ENCODE measurements at regions not wholly inside any gene's neighbourhood (a gene's known extent, or its start where the extent isn't known, plus 50 kb on each side); places are given as distances from the start of the nearest gene placed in this dataset.
A peak's percentile ranks its signal among the peaks of the same experiment; 100 is the strongest.

- no peak overlapping the region for H3K27ac Mint-ChIP-seq
- H3K27ac ChIP-seq (ENCODE audit: low read depth): no peak overlapping the region
- no peaks in the 10 kb centered on the region for H3K27me3 ChIP-seq (ENCODE audit: insufficient read depth)
- H3F3A ChIP-seq (replicated peaks; ENCODE audit: low read depth): no peaks in the 10 kb centered on the region
- no peaks in the 10 kb centered on the region for H3K4me1 ChIP-seq (ENCODE audit: insufficient read depth)
- H4K20me1 ChIP-seq (replicated peaks; ENCODE audit: insufficient read depth): no peaks in the 10 kb centered on the region
- no peaks in the 10 kb centered on the region for H3K36me3 Mint-ChIP-seq (ENCODE audit: low read depth)
- DNase-seq (ENCODE audit: low spot score) (peak; percentile 79), ATAC-seq (peak; percentile 99)
- H3K9me2 ChIP-seq (ENCODE audit: insufficient read depth): peaks cover 3% of the 10 kb centered on the region; the same call in 1 of the 2 replicates
- no peak overlapping the region for H3K4me2 ChIP-seq
- TF ChIP-seq JUNB (IDR thresholded peaks at IDR 0.05; ENCODE audit: unreplicated experiment): no peak
- TF ChIP-seq, protein P1, sequence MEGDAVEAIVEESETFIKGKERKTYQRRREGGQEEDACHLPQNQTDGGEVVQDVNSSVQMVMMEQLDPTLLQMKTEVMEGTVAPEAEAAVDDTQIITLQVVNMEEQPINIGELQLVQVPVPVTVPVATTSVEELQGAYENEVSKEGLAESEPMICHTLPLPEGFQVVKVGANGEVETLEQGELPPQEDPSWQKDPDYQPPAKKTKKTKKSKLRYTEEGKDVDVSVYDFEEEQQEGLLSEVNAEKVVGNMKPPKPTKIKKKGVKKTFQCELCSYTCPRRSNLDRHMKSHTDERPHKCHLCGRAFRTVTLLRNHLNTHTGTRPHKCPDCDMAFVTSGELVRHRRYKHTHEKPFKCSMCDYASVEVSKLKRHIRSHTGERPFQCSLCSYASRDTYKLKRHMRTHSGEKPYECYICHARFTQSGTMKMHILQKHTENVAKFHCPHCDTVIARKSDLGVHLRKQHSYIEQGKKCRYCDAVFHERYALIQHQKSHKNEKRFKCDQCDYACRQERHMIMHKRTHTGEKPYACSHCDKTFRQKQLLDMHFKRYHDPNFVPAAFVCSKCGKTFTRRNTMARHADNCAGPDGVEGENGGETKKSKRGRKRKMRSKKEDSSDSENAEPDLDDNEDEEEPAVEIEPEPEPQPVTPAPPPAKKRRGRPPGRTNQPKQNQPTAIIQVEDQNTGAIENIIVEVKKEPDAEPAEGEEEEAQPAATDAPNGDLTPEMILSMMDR (conservative IDR thresholded peaks at IDR 0.05; ENCODE audit: low read depth in 2 of 2): peak; percentile 68 to 82
- H3K79me2 ChIP-seq (replicated peaks; ENCODE audit: insufficient read depth): no peaks in the 10 kb centered on the region
- H2AFZ ChIP-seq: peak overlapping the region; percentile 88
- H3K4me3 Mint-ChIP-seq: no peak overlapping the region
- no peaks in the 10 kb centered on the region for H3K27me3 Mint-ChIP-seq (ENCODE audit: insufficient read depth, low read depth, poor library complexity)
- no peaks in the 10 kb centered on the region for H3K4me1 Mint-ChIP-seq
- no peak overlapping the region for H3K4me3 ChIP-seq
- no peaks in the 10 kb centered on the region for H3K36me3 ChIP-seq (ENCODE audit: insufficient read depth)
- H3K9me3 Mint-ChIP-seq: 0 out of 3 replicates have a peak, but pooled peaks cover 3% of the 10 kb centered on the region
These were observed 136.8 kb downstream of the ADAM29 start for GRCh38 chr4:175054980-175055379.

DNA sequence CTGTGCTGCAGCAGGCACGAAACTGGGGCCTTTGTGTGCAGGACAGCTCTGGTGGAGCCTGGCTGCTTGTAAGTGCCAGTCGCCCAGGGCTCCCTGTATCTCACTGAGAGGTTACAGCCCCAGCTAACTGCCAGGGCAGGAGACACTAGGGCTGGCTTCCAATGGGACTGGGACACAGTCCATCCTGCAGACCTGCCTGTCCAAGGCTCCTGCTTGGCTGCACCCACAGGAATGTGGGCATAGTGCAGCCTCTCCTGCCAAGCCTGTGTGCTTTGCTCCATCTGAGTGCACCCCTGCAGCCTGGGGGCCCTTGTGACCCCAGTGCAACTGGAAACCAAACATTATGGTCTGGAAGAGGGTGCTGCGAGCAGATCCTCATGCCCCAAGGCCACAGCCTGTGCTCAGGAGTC is 144.0 kb downstream of the ADAM29 start:
- no peaks in the 10 kb centered on the region for H3K9me3 Mint-ChIP-seq
- H3K9me2 ChIP-seq (ENCODE audit: insufficient read depth): no peaks in the 10 kb centered on the region; the same call in 1 of the 2 replicates
- no peak overlapping the region for H3K4me3 Mint-ChIP-seq
- no peaks in the 10 kb centered on the region for H3F3A ChIP-seq (replicated peaks; ENCODE audit: low read depth)
- no peaks in the 10 kb centered on the region for H3K36me3 Mint-ChIP-seq (ENCODE audit: low read depth)
- no peak overlapping the region for H3K4me2 ChIP-seq
- H3K27ac Mint-ChIP-seq: no peak overlapping the region
- no peaks in the 10 kb centered on the region for H3K27me3 ChIP-seq (ENCODE audit: insufficient read depth)
- H3K79me2 ChIP-seq (replicated peaks; ENCODE audit: insufficient read depth): no peaks in the 10 kb centered on the region
- no peaks in the 10 kb centered on the region for H3K36me3 ChIP-seq (ENCODE audit: insufficient read depth)
- ATAC-seq: no peak
- peaks cover 8% of the 10 kb centered on the region; the same call in 2 of the 3 replicates for H3K4me1 Mint-ChIP-seq
- no peak overlapping the region for H3K4me3 ChIP-seq
- H2AFZ ChIP-seq: peak overlapping the region; percentile 2; the same call in 1 of the 2 replicates
- H3K27ac ChIP-seq (ENCODE audit: low read depth): no peak overlapping the region
- no peaks in the 10 kb centered on the region for H3K4me1 ChIP-seq (ENCODE audit: insufficient read depth)
- DNase-seq (ENCODE audit: low spot score): no peak
- H3K27me3 Mint-ChIP-seq (ENCODE audit: insufficient read depth, low read depth, poor library complexity): no peaks in the 10 kb centered on the region
- H4K20me1 ChIP-seq (replicated peaks; ENCODE audit: insufficient read depth): no peaks in the 10 kb centered on the region
- TF ChIP-seq, protein P1 (conservative IDR thresholded peaks at IDR 0.05; ENCODE audit: low read depth in 2 of 2): no peak
- no peak for TF ChIP-seq EZH2 (IDR thresholded peaks at IDR 0.05; ENCODE audit: low read depth, unreplicated experiment)
- no peak for TF ChIP-seq NANOG (IDR thresholded peaks at IDR 0.05; ENCODE audit: borderline replicate concordance)
- TF ChIP-seq, protein P2, sequence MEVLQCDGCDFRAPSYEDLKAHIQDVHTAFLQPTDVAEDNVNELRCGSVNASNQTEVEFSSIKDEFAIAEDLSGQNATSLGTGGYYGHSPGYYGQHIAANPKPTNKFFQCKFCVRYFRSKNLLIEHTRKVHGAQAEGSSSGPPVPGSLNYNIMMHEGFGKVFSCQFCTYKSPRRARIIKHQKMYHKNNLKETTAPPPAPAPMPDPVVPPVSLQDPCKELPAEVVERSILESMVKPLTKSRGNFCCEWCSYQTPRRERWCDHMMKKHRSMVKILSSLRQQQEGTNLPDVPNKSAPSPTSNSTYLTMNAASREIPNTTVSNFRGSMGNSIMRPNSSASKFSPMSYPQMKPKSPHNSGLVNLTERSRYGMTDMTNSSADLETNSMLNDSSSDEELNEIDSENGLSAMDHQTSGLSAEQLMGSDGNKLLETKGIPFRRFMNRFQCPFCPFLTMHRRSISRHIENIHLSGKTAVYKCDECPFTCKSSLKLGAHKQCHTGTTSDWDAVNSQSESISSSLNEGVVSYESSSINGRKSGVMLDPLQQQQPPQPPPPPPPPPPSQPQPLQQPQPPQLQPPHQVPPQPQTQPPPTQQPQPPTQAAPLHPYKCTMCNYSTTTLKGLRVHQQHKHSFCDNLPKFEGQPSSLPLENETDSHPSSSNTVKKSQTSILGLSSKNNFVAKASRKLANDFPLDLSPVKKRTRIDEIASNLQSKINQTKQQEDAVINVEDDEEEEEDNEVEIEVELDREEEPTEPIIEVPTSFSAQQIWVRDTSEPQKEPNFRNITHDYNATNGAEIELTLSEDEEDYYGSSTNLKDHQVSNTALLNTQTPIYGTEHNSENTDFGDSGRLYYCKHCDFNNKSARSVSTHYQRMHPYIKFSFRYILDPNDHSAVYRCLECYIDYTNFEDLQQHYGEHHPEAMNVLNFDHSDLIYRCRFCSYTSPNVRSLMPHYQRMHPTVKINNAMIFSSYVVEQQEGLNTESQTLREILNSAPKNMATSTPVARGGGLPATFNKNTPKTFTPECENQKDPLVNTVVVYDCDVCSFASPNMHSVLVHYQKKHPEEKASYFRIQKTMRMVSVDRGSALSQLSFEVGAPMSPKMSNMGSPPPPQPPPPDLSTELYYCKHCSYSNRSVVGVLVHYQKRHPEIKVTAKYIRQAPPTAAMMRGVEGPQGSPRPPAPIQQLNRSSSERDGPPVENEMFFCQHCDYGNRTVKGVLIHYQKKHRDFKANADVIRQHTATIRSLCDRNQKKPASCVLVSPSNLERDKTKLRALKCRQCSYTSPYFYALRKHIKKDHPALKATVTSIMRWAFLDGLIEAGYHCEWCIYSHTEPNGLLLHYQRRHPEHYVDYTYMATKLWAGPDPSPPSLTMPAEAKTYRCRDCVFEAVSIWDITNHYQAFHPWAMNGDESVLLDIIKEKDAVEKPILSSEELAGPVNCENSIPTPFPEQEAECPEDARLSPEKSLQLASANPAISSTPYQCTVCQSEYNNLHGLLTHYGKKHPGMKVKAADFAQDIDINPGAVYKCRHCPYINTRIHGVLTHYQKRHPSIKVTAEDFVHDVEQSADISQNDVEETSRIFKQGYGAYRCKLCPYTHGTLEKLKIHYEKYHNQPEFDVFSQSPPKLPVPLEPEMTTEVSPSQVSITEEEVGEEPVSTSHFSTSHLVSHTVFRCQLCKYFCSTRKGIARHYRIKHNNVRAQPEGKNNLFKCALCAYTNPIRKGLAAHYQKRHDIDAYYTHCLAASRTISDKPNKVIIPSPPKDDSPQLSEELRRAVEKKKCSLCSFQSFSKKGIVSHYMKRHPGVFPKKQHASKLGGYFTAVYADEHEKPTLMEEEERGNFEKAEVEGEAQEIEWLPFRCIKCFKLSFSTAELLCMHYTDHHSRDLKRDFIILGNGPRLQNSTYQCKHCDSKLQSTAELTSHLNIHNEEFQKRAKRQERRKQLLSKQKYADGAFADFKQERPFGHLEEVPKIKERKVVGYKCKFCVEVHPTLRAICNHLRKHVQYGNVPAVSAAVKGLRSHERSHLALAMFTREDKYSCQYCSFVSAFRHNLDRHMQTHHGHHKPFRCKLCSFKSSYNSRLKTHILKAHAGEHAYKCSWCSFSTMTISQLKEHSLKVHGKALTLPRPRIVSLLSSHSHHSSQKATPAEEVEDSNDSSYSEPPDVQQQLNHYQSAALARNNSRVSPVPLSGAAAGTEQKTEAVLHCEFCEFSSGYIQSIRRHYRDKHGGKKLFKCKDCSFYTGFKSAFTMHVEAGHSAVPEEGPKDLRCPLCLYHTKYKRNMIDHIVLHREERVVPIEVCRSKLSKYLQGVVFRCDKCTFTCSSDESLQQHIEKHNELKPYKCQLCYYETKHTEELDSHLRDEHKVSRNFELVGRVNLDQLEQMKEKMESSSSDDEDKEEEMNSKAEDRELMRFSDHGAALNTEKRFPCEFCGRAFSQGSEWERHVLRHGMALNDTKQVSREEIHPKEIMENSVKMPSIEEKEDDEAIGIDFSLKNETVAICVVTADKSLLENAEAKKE (CRISPR knock-in tag; IDR thresholded peaks at IDR 0.05): no peak
- TF ChIP-seq CREB1 (CRISPR knock-in tag; IDR thresholded peaks at IDR 0.05; ENCODE audit: low read depth): no peak
- no peak for TF ChIP-seq EZH2phosphoT487 (IDR thresholded peaks at IDR 0.05; ENCODE audit: unreplicated experiment)
- no peak for TF ChIP-seq ZNF331 (CRISPR knock-in tag; IDR thresholded peaks at IDR 0.05; ENCODE audit: low read depth)
- no peak for TF ChIP-seq STAT1 (IDR thresholded peaks at IDR 0.05; ENCODE audit: unreplicated experiment)
- no peak for TF ChIP-seq JUNB (IDR thresholded peaks at IDR 0.05; ENCODE audit: unreplicated experiment)
- TF ChIP-seq ZNF114 (CRISPR knock-in tag; IDR thresholded peaks at IDR 0.05): no peak

Measured in GM23338 (cell line).